SK-N-SH (cell line): ENCODE measurements at regions not wholly inside any gene's neighbourhood (a gene's known extent, or its start where the extent isn't known, plus 50 kb on each side); places are given as distances from the start of the nearest gene placed in this dataset.

Experiments
- CTCF ChIA-PET: fragments of 300-600, 350-600 bp; formaldehyde crosslinking; extraction: SDS; loops from one replicate; lab custom pipeline; 2021; lab: Yijun Ruan, JAX
- POLR2A ChIA-PET: fragments of 350-600 bp; sonication (Branson Sonifier 250); formaldehyde crosslinking; extraction: SDS; loops from one replicate; lab custom pipeline; 2020; ENCODE audit warnings: antibody characterized with exemption, inconsistent platforms; lab: Yijun Ruan, JAX
- DNase-seq: peaks from one replicate; pipeline ENCODE4 v3.0.0; 2012
- H2AFZ ChIP-seq: fragments of 200-600 bp; sonication (generic); 2 replicates; pipeline ENCODE4 v1.8.1; 2016; ENCODE audit warnings: antibody characterized with exemption, mild to moderate bottlenecking, low read depth
- H3F3A ChIP-seq: fragments of 200-600 bp; sonication (generic); replicated peaks from 2 replicates; pipeline ENCODE3; 2016; ENCODE audit warnings: antibody characterized with exemption, mild to moderate bottlenecking; ENCODE audit not compliant: insufficient read depth
- H3K27ac ChIP-seq, 2 experiments: fragments of 200-500 bp in 1 of 2; fragments of 200-600 bp in 1 of 2; sonication (Bioruptor generic) in 1 of 2; sonication (generic), shearing (Covaris generic) in 1 of 2; 2 replicates each; pipeline versions ENCODE4 v1.5.1 to v1.6.1; 2014 to 2016; ENCODE audit warnings: low read depth in 2 of 2, inconsistent platforms in 1 of 2, low read length in 1 of 2, mild to moderate bottlenecking in 1 of 2, mixed read lengths in 1 of 2
- H3K27me3 ChIP-seq: fragments of 200-600 bp; sonication (generic), shearing (Covaris generic); 2 replicates; pipeline ENCODE4 v1.6.1; 2016; ENCODE audit warnings: mixed run types; ENCODE audit not compliant: insufficient read depth
- H3K36me3 ChIP-seq, 2 experiments: fragments of 200-500 bp in 1 of 2; fragments of 200-600 bp in 1 of 2; sonication (Bioruptor generic) in 1 of 2; sonication (generic) in 1 of 2; replicated peaks in 1 of 2; 2 replicates each; pipeline versions ENCODE3 to v1.5.1; 2014 to 2016; ENCODE audit warnings: low read length in 1 of 2, mild to moderate bottlenecking in 1 of 2; ENCODE audit not compliant: insufficient read depth in 2 of 2, control insufficient read depth in 1 of 2
- H3K4me1 ChIP-seq, 2 experiments: fragments of 200-500 bp in 1 of 2; fragments of 200-600 bp in 1 of 2; sonication (Bioruptor generic) in 1 of 2; sonication (generic), shearing (Covaris generic) in 1 of 2; 2 replicates each; pipeline versions ENCODE4 v1.5.1 to v1.6.1; 2014 to 2016; ENCODE audit warnings: low read depth in 1 of 2, low read length in 1 of 2, mixed run types in 1 of 2; ENCODE audit not compliant: insufficient read depth in 2 of 2, control insufficient read depth in 1 of 2
- H3K4me2 ChIP-seq: fragments of 200-600 bp; sonication (generic), shearing (Covaris generic); 2 replicates; pipeline ENCODE4 v1.6.1; 2017; ENCODE audit warnings: mixed run types
- H3K4me3 ChIP-seq, 2 experiments: fragments of 200-500 bp in 1 of 2; fragments of 200-600 bp in 1 of 2; sonication (Bioruptor generic) in 1 of 2; sonication (generic), shearing (Covaris generic) in 1 of 2; 2 replicates each; pipeline versions ENCODE4 v1.5.1 to v1.8.1; 2014 to 2016; ENCODE audit warnings: low read depth in 2 of 2, inconsistent platforms in 1 of 2, low read length in 1 of 2, mild to moderate bottlenecking in 1 of 2, mixed read lengths in 1 of 2, moderate library complexity in 1 of 2
- H3K79me2 ChIP-seq: fragments of 200-600 bp; sonication (generic); 2 replicates; pipeline ENCODE4 v1.8.1; 2017; ENCODE audit warnings: mild to moderate bottlenecking; ENCODE audit not compliant: insufficient read depth
- H3K9ac ChIP-seq: fragments of 200-600 bp; sonication (generic); 2 replicates; pipeline ENCODE4 v1.6.1; 2017; ENCODE audit warnings: mixed run types
- H3K9me2 ChIP-seq: fragments of 200-600 bp; sonication (generic); 2 replicates; pipeline ENCODE4 v1.6.1; 2017; ENCODE audit warnings: mixed run types
- H3K9me3 ChIP-seq: fragments of 200-600 bp; sonication (generic); 2 replicates; pipeline ENCODE4 v1.6.1; 2017; ENCODE audit warnings: mixed run types, mild to moderate bottlenecking, moderate library complexity
- H4K20me1 ChIP-seq: fragments of 200-600 bp; sonication (generic); 2 replicates; pipeline ENCODE4 v1.6.1; 2017; ENCODE audit warnings: mild to moderate bottlenecking, mixed run types; ENCODE audit not compliant: insufficient read depth
- CHD2 ChIP-seq: fragments of 150-350 bp; IDR thresholded peaks from 2 replicates; pipeline ENCODE4 v1.6.1; 2018; ENCODE audit warnings: low read length; ENCODE audit not compliant: partially characterized antibody
- ELF1 ChIP-seq: IDR thresholded peaks from 2 replicates; pipeline ENCODE4 v1.4.0; 2012
- EP300 ChIP-seq, 2 experiments: IDR thresholded peaks; 2 replicates each; pipeline versions ENCODE4 v1.4.0 to v1.6.1; 2012; ENCODE audit warnings: borderline replicate concordance in 1 of 2, low read depth in 1 of 2, low read length in 1 of 2
- EZH2phosphoT487 ChIP-seq: fragments of 200-600 bp; sonication (generic); IDR thresholded peaks from 2 replicates; pipeline ENCODE4 v1.6.1; 2017; ENCODE audit warnings: low read depth, mixed run types, mild to moderate bottlenecking, antibody characterized with exemption, moderate library complexity, borderline replicate concordance
- FOXJ3 ChIP-seq: sonication (generic); formaldehyde crosslinking; IDR thresholded peaks from 2 replicates; pipeline ENCODE4 v1.5.1; 2020; ENCODE audit warnings: mild to moderate bottlenecking, missing genetic modification reagents
- GATA2 ChIP-seq: sonication (generic); formaldehyde crosslinking; IDR thresholded peaks from 2 replicates; pipeline ENCODE4 v1.5.0; 2020; ENCODE audit warnings: mild to moderate bottlenecking, missing genetic modification reagents
- JUND ChIP-seq: IDR thresholded peaks from 2 replicates; pipeline ENCODE4 v1.4.0; 2012
- POLR2AphosphoS5 ChIP-seq: IDR thresholded peaks from 2 replicates; pipeline ENCODE4 v1.6.1; 2012; ENCODE audit warnings: low read depth, low read length
- RFX5 ChIP-seq: IDR thresholded peaks from 2 replicates; pipeline ENCODE4 v1.6.1; 2012; ENCODE audit warnings: mild to moderate bottlenecking, improper control_type of control experiment, low read length
- SIN3A ChIP-seq: IDR thresholded peaks from 2 replicates; pipeline ENCODE4 v1.6.1; 2012; ENCODE audit warnings: low read depth, mild to moderate bottlenecking, low read length, moderate library complexity, borderline replicate concordance
- TAF1 ChIP-seq: IDR thresholded peaks from 2 replicates; pipeline ENCODE4 v1.6.1; 2012; ENCODE audit warnings: low read depth, mild to moderate bottlenecking, low read length, moderate library complexity, borderline replicate concordance
- TCF12 ChIP-seq: IDR thresholded peaks from 2 replicates; pipeline ENCODE4 v1.4.0; 2012
- TEAD4 ChIP-seq: IDR thresholded peaks from 2 replicates; pipeline ENCODE4 v1.4.0; 2012; ENCODE audit warnings: mild to moderate bottlenecking, borderline replicate concordance; ENCODE audit not compliant: insufficient read depth
- WGBS: methylation state at CpG from one replicate; pipeline ENCODE4 v1.1.6; 2017; ENCODE audit warnings: low lambda C conversion rate; 5-methylcytosine and 5-hydroxymethylcytosine counted together
- TF ChIP-seq, protein P1 (sequence below): IDR thresholded peaks from 2 replicates; pipeline ENCODE4 v1.4.0; 2012; ENCODE audit warnings: low read depth, borderline replicate concordance
- TF ChIP-seq, protein P2 (sequence below): IDR thresholded peaks from 2 replicates; pipeline ENCODE4; 2012
- TF ChIP-seq, protein P3 (sequence below): IDR thresholded peaks from 2 replicates; pipeline ENCODE4 v1.4.0; 2012; ENCODE audit warnings: low read depth
- TF ChIP-seq, protein P4 (sequence below): fragments of 150-350 bp; IDR thresholded peaks from 2 replicates; pipeline ENCODE4 v1.6.1; 2017; ENCODE audit warnings: antibody characterized with exemption, low read length, low read depth, borderline replicate concordance
- TF ChIP-seq, protein P5 (sequence below): IDR thresholded peaks from 2 replicates; pipeline ENCODE4 v1.6.1; 2012; ENCODE audit warnings: mild to moderate bottlenecking, low read depth, low read length, moderate library complexity
- TF ChIP-seq, protein P6 (sequence below): IDR thresholded peaks from 2 replicates; pipeline ENCODE4 v1.4.0; 2012; ENCODE audit warnings: low read depth, borderline replicate concordance

DNA sequence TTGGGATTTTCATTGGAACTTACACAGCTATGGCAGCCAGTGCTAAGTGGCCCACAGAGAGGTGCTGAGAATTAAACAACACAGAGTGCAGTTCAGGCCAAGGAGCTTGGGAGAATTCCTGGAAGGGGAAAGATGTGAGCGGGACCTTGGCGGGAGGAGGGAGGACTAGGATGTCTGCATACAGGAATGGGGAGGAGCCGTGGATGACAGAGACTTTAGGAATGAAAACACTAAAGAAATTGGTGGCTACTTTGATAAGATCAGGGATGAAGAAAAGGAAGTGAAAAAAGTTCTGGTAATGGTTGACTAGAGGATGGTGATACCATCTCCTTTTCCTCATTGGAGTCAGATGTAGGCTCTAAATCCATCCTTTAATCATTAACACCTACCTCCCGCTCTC is 234.2 kb upstream of the FZD8 start:
- H3K9me2 ChIP-seq, result no peaks in the 10 kb centered on the region
- H3K27ac ChIP-seq, result no peak overlapping the region; a peak in 1 of 4 replicates
- no peaks in the 10 kb centered on the region for H3K27me3 ChIP-seq
- no peaks in the 10 kb centered on the region for H3F3A ChIP-seq
- no peaks in the 10 kb centered on the region for H3K79me2 ChIP-seq
- H3K36me3 ChIP-seq, result no peaks in the 10 kb centered on the region
- H3K4me3 ChIP-seq, result no peak overlapping the region
- TF ChIP-seq TCF12 (peak; percentile 41), EP300 (IDR thresholded peaks at IDR 0.05; ENCODE audit: borderline replicate concordance in 1 of 2, low read depth in 1 of 2, low read length in 1 of 2) (peak in 1 of 2 experiments; percentile 32; a peak in 1 of 4 replicates), RFX5 (no peak)
- no peak overlapping the region for H3K4me2 ChIP-seq
- no peaks in the 10 kb centered on the region for H4K20me1 ChIP-seq
- 40% methylated on average over 4 of the region's 4 CpGs for WGBS
- POLR2A ChIA-PET, result no interaction called here
- no peak for DNase-seq
- peaks cover 0 to 9% of the 10 kb centered on the region in 2 experiments; a peak in 1 of 4 replicates for H3K4me1 ChIP-seq
- H2AFZ ChIP-seq, result 0 out of 2 replicates have a peak overlapping the region, but pooled peaks have one; percentile 33
- CTCF ChIA-PET, result no interaction called here
- H3K9ac ChIP-seq, result no peak overlapping the region
- no peaks in the 10 kb centered on the region for H3K9me3 ChIP-seq

DNA sequence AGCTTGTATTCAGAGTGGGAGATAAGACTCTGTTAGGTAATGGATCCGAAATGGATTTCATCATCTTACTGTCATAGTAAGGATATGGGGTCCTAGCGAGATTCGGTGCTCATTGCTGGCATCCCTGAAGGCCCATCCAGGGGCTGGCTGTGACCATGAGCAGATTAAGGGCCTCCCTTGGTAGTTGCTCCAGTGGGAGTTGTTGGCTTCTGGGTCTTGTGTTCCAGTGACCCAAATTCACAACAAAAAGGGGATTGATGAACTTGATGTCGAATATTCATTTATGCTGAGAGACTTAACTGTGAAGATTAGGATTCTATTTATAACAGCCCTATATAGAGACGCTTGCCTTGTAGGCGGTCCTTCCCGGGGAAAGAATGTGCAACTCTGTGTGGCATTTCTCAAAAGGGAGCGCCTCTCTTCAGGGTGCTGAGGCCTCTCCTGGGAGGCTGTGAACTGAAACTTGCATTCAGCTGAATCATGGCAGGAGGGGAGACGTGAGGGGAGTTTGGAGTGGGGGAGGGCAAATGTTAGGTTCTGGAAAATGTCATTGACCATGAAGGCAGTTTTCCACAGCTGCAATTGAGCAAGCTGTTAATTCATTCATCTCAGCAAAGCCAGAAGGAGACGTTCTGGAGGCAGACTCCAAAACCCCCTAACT is 233.1 kb upstream of the FZD8 start:
- Histone ChIP-seq H3K79me2 (no peaks in the 10 kb centered on the region), H2AFZ (no peak overlapping the region), H4K20me1 (no peaks in the 10 kb centered on the region), H3F3A (no peaks in the 10 kb centered on the region), H3K27me3 (no peaks in the 10 kb centered on the region), H3K27ac (no peak overlapping the region), H3K9me3 (no peaks in the 10 kb centered on the region), H3K9me2 (no peaks in the 10 kb centered on the region), H3K9ac (no peak overlapping the region), H3K4me2 (no peak overlapping the region), H3K4me3 (no peak overlapping the region), H3K4me1 (peaks cover 0 to 12% of the 10 kb centered on the region in 2 experiments; a peak in 1 of 4 replicates), H3K36me3 (no peaks in the 10 kb centered on the region)
- POLR2A ChIA-PET, result no interaction called here
- WGBS, result 70% methylated on average over 8 of the region's 10 CpGs
- DNase-seq, result no peak
- CTCF ChIA-PET, result no interaction called here
- TF ChIP-seq, protein P1, sequence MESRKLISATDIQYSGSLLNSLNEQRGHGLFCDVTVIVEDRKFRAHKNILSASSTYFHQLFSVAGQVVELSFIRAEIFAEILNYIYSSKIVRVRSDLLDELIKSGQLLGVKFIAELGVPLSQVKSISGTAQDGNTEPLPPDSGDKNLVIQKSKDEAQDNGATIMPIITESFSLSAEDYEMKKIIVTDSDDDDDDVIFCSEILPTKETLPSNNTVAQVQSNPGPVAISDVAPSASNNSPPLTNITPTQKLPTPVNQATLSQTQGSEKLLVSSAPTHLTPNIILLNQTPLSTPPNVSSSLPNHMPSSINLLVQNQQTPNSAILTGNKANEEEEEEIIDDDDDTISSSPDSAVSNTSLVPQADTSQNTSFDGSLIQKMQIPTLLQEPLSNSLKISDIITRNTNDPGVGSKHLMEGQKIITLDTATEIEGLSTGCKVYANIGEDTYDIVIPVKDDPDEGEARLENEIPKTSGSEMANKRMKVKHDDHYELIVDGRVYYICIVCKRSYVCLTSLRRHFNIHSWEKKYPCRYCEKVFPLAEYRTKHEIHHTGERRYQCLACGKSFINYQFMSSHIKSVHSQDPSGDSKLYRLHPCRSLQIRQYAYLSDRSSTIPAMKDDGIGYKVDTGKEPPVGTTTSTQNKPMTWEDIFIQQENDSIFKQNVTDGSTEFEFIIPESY, result no peak
- TF ChIP-seq, protein P2, sequence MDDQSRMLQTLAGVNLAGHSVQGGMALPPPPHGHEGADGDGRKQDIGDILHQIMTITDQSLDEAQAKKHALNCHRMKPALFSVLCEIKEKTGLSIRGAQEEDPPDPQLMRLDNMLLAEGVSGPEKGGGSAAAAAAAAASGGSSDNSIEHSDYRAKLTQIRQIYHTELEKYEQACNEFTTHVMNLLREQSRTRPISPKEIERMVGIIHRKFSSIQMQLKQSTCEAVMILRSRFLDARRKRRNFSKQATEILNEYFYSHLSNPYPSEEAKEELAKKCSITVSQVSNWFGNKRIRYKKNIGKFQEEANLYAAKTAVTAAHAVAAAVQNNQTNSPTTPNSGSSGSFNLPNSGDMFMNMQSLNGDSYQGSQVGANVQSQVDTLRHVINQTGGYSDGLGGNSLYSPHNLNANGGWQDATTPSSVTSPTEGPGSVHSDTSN, result no peak
- TF ChIP-seq GATA2 (CRISPR knock-in tag), result no peak
- TF ChIP-seq, protein P3, sequence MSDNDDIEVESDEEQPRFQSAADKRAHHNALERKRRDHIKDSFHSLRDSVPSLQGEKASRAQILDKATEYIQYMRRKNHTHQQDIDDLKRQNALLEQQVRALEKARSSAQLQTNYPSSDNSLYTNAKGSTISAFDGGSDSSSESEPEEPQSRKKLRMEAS, result no peak
- no peak for TF ChIP-seq JUND
- no peak for TF ChIP-seq CHD2
- TF ChIP-seq, protein P4, sequence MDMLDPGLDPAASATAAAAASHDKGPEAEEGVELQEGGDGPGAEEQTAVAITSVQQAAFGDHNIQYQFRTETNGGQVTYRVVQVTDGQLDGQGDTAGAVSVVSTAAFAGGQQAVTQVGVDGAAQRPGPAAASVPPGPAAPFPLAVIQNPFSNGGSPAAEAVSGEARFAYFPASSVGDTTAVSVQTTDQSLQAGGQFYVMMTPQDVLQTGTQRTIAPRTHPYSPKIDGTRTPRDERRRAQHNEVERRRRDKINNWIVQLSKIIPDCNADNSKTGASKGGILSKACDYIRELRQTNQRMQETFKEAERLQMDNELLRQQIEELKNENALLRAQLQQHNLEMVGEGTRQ, result no peak
- no peak for TF ChIP-seq FOXJ3 (CRISPR knock-in tag)
- no peak for TF ChIP-seq TAF1
- TF ChIP-seq TEAD4, result no peak
- TF ChIP-seq ELF1, result no peak
- TF ChIP-seq POLR2AphosphoS5, result no peak
- TF ChIP-seq, protein P5, sequence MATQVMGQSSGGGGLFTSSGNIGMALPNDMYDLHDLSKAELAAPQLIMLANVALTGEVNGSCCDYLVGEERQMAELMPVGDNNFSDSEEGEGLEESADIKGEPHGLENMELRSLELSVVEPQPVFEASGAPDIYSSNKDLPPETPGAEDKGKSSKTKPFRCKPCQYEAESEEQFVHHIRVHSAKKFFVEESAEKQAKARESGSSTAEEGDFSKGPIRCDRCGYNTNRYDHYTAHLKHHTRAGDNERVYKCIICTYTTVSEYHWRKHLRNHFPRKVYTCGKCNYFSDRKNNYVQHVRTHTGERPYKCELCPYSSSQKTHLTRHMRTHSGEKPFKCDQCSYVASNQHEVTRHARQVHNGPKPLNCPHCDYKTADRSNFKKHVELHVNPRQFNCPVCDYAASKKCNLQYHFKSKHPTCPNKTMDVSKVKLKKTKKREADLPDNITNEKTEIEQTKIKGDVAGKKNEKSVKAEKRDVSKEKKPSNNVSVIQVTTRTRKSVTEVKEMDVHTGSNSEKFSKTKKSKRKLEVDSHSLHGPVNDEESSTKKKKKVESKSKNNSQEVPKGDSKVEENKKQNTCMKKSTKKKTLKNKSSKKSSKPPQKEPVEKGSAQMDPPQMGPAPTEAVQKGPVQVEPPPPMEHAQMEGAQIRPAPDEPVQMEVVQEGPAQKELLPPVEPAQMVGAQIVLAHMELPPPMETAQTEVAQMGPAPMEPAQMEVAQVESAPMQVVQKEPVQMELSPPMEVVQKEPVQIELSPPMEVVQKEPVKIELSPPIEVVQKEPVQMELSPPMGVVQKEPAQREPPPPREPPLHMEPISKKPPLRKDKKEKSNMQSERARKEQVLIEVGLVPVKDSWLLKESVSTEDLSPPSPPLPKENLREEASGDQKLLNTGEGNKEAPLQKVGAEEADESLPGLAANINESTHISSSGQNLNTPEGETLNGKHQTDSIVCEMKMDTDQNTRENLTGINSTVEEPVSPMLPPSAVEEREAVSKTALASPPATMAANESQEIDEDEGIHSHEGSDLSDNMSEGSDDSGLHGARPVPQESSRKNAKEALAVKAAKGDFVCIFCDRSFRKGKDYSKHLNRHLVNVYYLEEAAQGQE, result no peak
- TF ChIP-seq, protein P6, sequence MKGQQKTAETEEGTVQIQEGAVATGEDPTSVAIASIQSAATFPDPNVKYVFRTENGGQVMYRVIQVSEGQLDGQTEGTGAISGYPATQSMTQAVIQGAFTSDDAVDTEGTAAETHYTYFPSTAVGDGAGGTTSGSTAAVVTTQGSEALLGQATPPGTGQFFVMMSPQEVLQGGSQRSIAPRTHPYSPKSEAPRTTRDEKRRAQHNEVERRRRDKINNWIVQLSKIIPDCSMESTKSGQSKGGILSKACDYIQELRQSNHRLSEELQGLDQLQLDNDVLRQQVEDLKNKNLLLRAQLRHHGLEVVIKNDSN, result no peak
- TF ChIP-seq SIN3A, result no peak
- no peak for TF ChIP-seq EZH2phosphoT487
